Activated T-helper 2 cell treated with anti-CD3 and anti-CD28 coated beads, Interferon-gamma antibody, Interleukin-2, Interleukin-4, amounts not matched to agents 10 μg/mL and 5 μg/mL and 100 μg/mL, durations not matched to agents 14 hours and 24 hours and 36 hours (primary cell): ENCODE measurements at regions not wholly inside any gene's neighbourhood (a gene's known extent, or its start where the extent isn't known, plus 50 kb on each side); places are given as distances from the start of the nearest gene placed in this dataset.
"Not testable (repeated sequence)": the region's sequence is repeated elsewhere in the genome, so short reads cannot be mapped to it uniquely, and the experiment has no call there.

Source experiments
- DNase-seq: peaks from one replicate; pipeline ENCODE4 v3.0.0; 2021; ENCODE audit warnings: low spot score
- H3K27ac Mint-ChIP-seq: one replicate; pipeline ENCODE4 v1.8.0; 2021; ENCODE audit warnings: mixed read lengths
- H3K27me3 Mint-ChIP-seq: one replicate; pipeline ENCODE4 v1.8.0; 2021; ENCODE audit warnings: low read depth, mixed read lengths
- H3K36me3 Mint-ChIP-seq: one replicate; pipeline ENCODE4 v1.8.0; 2021; ENCODE audit warnings: low read depth, mixed read lengths
- H3K4me1 Mint-ChIP-seq: one replicate; pipeline ENCODE4 v1.8.0; 2021; ENCODE audit warnings: low read depth, mixed read lengths
- H3K4me3 Mint-ChIP-seq: one replicate; pipeline ENCODE4 v1.8.0; 2021; ENCODE audit warnings: low read depth, mild to moderate bottlenecking, moderate library complexity, mixed read lengths
- H3K9me3 Mint-ChIP-seq: one replicate; pipeline ENCODE4 v1.8.0; 2021; ENCODE audit warnings: mixed read lengths
- intact Hi-C: fragments of 100-400 bp; cut with micrococcal nuclease; formaldehyde crosslinking; loops from one replicate; pipeline ENCODE4 v1.15.1; 2023

GRCh38 chr2:8606226-8606625 is 75.6 kb upstream of the ID2 start:
- Mint-ChIP-seq H3K4me1 (peaks cover 55% of the 10 kb centered on the region), H3K36me3 (peaks cover 15% of the 10 kb centered on the region)

GRCh38 chr2:8606649-8607550 is 75.0 kb upstream of the ID2 start:
- H3K27me3 Mint-ChIP-seq: peaks cover 5% of the 10 kb centered on the region
- peaks cover 55% of the 10 kb centered on the region for H3K4me1 Mint-ChIP-seq
- no peak for DNase-seq
- peak overlapping the region; percentile 91 for H3K27ac Mint-ChIP-seq
- peaks cover 15% of the 10 kb centered on the region for H3K36me3 Mint-ChIP-seq
- H3K9me3 Mint-ChIP-seq: peaks cover 20% of the 10 kb centered on the region
- intact Hi-C loops: loop anchor here (5.0 to 10.0 kb wide), 9 partner anchors 50 to 1170 kb away; no protein-coding TSS in a partner anchor
- no peak overlapping the region for H3K4me3 Mint-ChIP-seq

More at GRCh38 chr2:8606226-8606625, 75.6 kb upstream of the ID2 start:
- Mint-ChIP-seq H3K27ac (peak overlapping the region; percentile 53), H3K9me3 (peaks cover 15% of the 10 kb centered on the region), H3K27me3 (peaks cover 7% of the 10 kb centered on the region), H3K4me3 (no peak overlapping the region)
- intact Hi-C loops: loop anchor here (5.0 to 10.0 kb wide), 9 partner anchors 51 to 1169 kb away; no protein-coding TSS in a partner anchor
- no peak for DNase-seq

- intact Hi-C loops: loop anchor here (1.0 to 10.0 kb wide), 15 partner anchors 21 to 1170 kb away; no protein-coding TSS in a partner anchor
- Mint-ChIP-seq H3K27me3 (peaks cover 5% of the 10 kb centered on the region), H3K4me1 (peaks cover 52% of the 10 kb centered on the region), H3K9me3 (peaks cover 22% of the 10 kb centered on the region), H3K4me3 (peak overlapping the region; percentile 45), H3K36me3 (peaks cover 15% of the 10 kb centered on the region), H3K27ac (peak overlapping the region; percentile 91)
- no peak for DNase-seq
Measured at GRCh38 chr2:8607606-8608005, 74.2 kb upstream of the ID2 start.

GRCh38 chr2:8608411-8608954 is 73.4 kb upstream of the ID2 start:
- intact Hi-C loops: loop anchor here (1.0 to 10.0 kb wide), 15 partner anchors 22 to 1171 kb away; no protein-coding TSS in a partner anchor
- H3K4me3 Mint-ChIP-seq: no peak overlapping the region

GRCh38 chr2:8609357-8609811 is 72.5 kb upstream of the ID2 start:
- DNase-seq: no peak
- Mint-ChIP-seq H3K4me3 (no peak overlapping the region), H3K9me3 (peaks cover 22% of the 10 kb centered on the region), H3K27me3 (peaks cover 9% of the 10 kb centered on the region), H3K27ac (peak overlapping the region; percentile 91), H3K36me3 (peaks cover 15% of the 10 kb centered on the region), H3K4me1 (peaks cover 52% of the 10 kb centered on the region)
- intact Hi-C loops: loop anchor here (2.0 to 10.0 kb wide), 10 partner anchors 48 to 1172 kb away; no protein-coding TSS in a partner anchor

More at GRCh38 chr2:8608411-8608954, 73.4 kb upstream of the ID2 start:
- Mint-ChIP-seq H3K36me3 (peaks cover 15% of the 10 kb centered on the region), H3K27me3 (peaks cover 5% of the 10 kb centered on the region), H3K4me1 (peaks cover 52% of the 10 kb centered on the region), H3K27ac (peak overlapping the region; percentile 91), H3K9me3 (peaks cover 22% of the 10 kb centered on the region)
- peak; percentile 60 for DNase-seq

GRCh38 chr2:8610775-8611174 is 71.1 kb upstream of the ID2 start:
- H3K4me3 Mint-ChIP-seq, intact Hi-C loops: not testable (repeated sequence)
- H3K4me1 Mint-ChIP-seq: peaks cover 47% of the 10 kb centered on the region

GRCh38 chr2:8611246-8611645 is 70.6 kb upstream of the ID2 start:
- Mint-ChIP-seq H3K27me3 (peaks cover 25% of the 10 kb centered on the region), H3K4me3 (no peak overlapping the region), H3K36me3 (peaks cover 15% of the 10 kb centered on the region), H3K27ac (no peak overlapping the region), H3K9me3 (peaks cover 22% of the 10 kb centered on the region), H3K4me1 (peaks cover 44% of the 10 kb centered on the region)
- intact Hi-C loops: no loop called here
- no peak for DNase-seq

More at GRCh38 chr2:8610775-8611174, 71.1 kb upstream of the ID2 start:
- not testable (repeated sequence) for H3K27ac Mint-ChIP-seq, DNase-seq
- H3K36me3 Mint-ChIP-seq: peaks cover 15% of the 10 kb centered on the region
- peaks cover 22% of the 10 kb centered on the region for H3K9me3 Mint-ChIP-seq
- H3K27me3 Mint-ChIP-seq: peaks cover 21% of the 10 kb centered on the region

- no peak overlapping the region for H3K4me3 Mint-ChIP-seq
- peaks cover 22% of the 10 kb centered on the region for H3K9me3 Mint-ChIP-seq
- H3K4me1 Mint-ChIP-seq: peaks cover 40% of the 10 kb centered on the region
- H3K36me3 Mint-ChIP-seq: peaks cover 15% of the 10 kb centered on the region
- intact Hi-C loops: no loop called here
- DNase-seq: no peak
- no peak overlapping the region for H3K27ac Mint-ChIP-seq
- peaks cover 29% of the 10 kb centered on the region for H3K27me3 Mint-ChIP-seq
Measured at GRCh38 chr2:8611700-8612099, 70.2 kb upstream of the ID2 start.

GRCh38 chr2:8612734-8613179 is 69.1 kb upstream of the ID2 start:
- Mint-ChIP-seq H3K27ac (no peak overlapping the region), H3K36me3 (peaks cover 15% of the 10 kb centered on the region), H3K27me3 (peaks cover 33% of the 10 kb centered on the region), H3K4me1 (peaks cover 29% of the 10 kb centered on the region), H3K4me3 (no peak overlapping the region), H3K9me3 (peaks cover 22% of the 10 kb centered on the region)
- intact Hi-C loops: no loop called here
- no peak for DNase-seq

- Mint-ChIP-seq H3K9me3 (peaks cover 22% of the 10 kb centered on the region), H3K27me3 (peaks cover 38% of the 10 kb centered on the region), H3K4me1 (peaks cover 23% of the 10 kb centered on the region), H3K36me3 (peaks cover 15% of the 10 kb centered on the region)
- H3K4me3 Mint-ChIP-seq, H3K27ac Mint-ChIP-seq, DNase-seq, intact Hi-C loops: not testable (repeated sequence)
Measured at GRCh38 chr2:8613207-8613999, 68.5 kb upstream of the ID2 start.

GRCh38 chr2:8614646-8615045 is 67.2 kb upstream of the ID2 start:
- DNase-seq: no peak
- H3K9me3 Mint-ChIP-seq: peaks cover 22% of the 10 kb centered on the region

GRCh38 chr2:8615252-8615575 is 66.6 kb upstream of the ID2 start:
- H3K27ac Mint-ChIP-seq: no peak overlapping the region

More at GRCh38 chr2:8614646-8615045, 67.2 kb upstream of the ID2 start:
- Mint-ChIP-seq H3K4me3 (no peak overlapping the region), H3K27me3 (peaks cover 46% of the 10 kb centered on the region), H3K27ac (no peak overlapping the region), H3K36me3 (peaks cover 14% of the 10 kb centered on the region), H3K4me1 (peaks cover 12% of the 10 kb centered on the region)
- intact Hi-C loops: no loop called here

More at GRCh38 chr2:8615252-8615575, 66.6 kb upstream of the ID2 start:
- intact Hi-C loops: no loop called here
- no peak overlapping the region for H3K4me3 Mint-ChIP-seq
- peaks cover 9% of the 10 kb centered on the region for H3K36me3 Mint-ChIP-seq
- DNase-seq: no peak
- peaks cover 17% of the 10 kb centered on the region for H3K9me3 Mint-ChIP-seq
- peaks cover 51% of the 10 kb centered on the region for H3K27me3 Mint-ChIP-seq
- H3K4me1 Mint-ChIP-seq: peaks cover 9% of the 10 kb centered on the region
